ENCODE measurements at regions not wholly inside any gene's neighbourhood (a gene's known extent, or its start where the extent isn't known, plus 50 kb on each side); places are given as distances from the start of the nearest gene placed in this dataset.

DNA sequence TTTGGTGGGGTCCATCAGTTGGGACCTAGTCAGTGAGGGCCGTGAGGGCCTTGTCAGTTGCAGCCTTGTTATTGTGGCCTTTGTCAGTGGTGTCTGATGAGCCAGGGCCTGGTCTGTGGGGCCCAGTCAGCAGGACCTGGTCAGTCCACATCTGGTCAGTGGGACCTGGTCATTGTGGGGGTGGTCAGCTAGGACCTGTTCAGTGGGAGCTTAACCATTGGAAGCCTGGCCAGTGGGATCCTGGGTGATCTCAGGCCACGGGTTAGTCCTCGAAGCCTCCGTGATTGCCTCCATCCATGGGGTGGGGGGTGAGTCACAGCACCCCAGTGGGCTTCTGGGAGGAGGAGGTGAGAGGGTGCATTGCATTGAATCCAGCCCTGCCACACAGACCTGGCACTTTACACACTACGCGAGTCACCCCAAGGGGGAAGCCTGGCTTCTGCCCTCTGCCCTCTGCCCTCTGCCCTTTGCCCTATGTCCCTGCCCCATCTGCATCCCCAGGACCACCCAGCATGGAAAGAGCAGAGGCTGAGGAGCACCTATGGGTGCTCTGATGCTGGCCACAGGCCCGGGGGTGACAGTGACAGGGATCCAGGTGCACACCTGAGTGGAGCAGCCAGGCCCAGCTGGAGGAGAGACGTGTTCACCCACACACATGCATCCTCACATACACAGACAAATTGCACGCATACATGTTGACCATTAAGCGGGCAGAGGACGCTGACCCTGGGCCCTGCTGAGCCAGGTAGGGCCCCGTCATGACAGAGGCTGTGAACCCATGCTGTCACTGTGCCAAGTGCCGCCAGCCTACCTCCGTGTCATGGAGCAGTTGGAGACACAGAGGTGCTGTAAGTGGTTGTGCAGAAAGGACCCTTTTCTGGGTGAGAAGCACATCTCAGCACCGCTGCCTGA lies 59.8 kb upstream of the TPM4 start:
- Histone ChIP-seq H3K36me3 (ENCODE audit: control insufficient read depth in 2 of 2, insufficient read depth in 2 of 2, low read length in 1 of 2) (no peaks in the 10 kb centered on the region), H3K9ac (ENCODE audit: control insufficient read depth, insufficient read depth, low read length) (no peak overlapping the region), H3K4me1 (ENCODE audit: control insufficient read depth, insufficient read depth, low read length) (no peaks in the 10 kb centered on the region), H4K20me1 (ENCODE audit: control insufficient read depth, insufficient read depth) (no peaks in the 10 kb centered on the region), H3K4me3 (no peak overlapping the region), H3K4me2 (ENCODE audit: control insufficient read depth, insufficient read depth) (no peak overlapping the region), H2AFZ (ENCODE audit: control insufficient read depth, low read depth, low read length) (no peak overlapping the region), H3K27me3 (replicated peaks in 1 of 2; ENCODE audit: control insufficient read depth in 2 of 2, insufficient read depth in 2 of 2, low read length in 1 of 2) (no peaks in the 10 kb centered on the region), H3K79me2 (ENCODE audit: control insufficient read depth, insufficient read depth, low read length) (no peaks in the 10 kb centered on the region), H3K9me3 (replicated peaks; ENCODE audit: control insufficient read depth, insufficient read depth, low read length) (no peaks in the 10 kb centered on the region), H3K27ac (ENCODE audit: control insufficient read depth, insufficient read depth) (no peak overlapping the region)
- no peak for DNase-seq (ENCODE audit: low read depth, low spot score)
- 42% methylated on average over 15 of the region's 15 CpGs for WGBS (ENCODE audit: insufficient coverage, insufficient replicate concordance, low lambda C conversion rate, missing lambda C conversion rate)
- SMC1A ChIA-PET (ENCODE audit: uncharacterized antibody, unreplicated experiment), result no interaction called here
- CTCF ChIA-PET, result no interaction called here
- ATAC-seq, result no peak
- TF ChIP-seq IRF4 (IDR thresholded peaks at IDR 0.05; ENCODE audit: low read depth, low read length) (no peak), HDAC6 (IDR thresholded peaks at IDR 0.05; ENCODE audit: unreplicated experiment) (no peak), NBN (IDR thresholded peaks at IDR 0.05) (no peak), KAT2A (conservative IDR thresholded peaks at IDR 0.05; ENCODE audit: control insufficient read depth, low read depth, low read length) (no peak), BMI1 (IDR thresholded peaks at IDR 0.05; ENCODE audit: borderline replicate concordance) (no peak), IKZF1 (conservative IDR thresholded peaks at IDR 0.05) (no peak)
- TF ChIP-seq, protein P1, sequence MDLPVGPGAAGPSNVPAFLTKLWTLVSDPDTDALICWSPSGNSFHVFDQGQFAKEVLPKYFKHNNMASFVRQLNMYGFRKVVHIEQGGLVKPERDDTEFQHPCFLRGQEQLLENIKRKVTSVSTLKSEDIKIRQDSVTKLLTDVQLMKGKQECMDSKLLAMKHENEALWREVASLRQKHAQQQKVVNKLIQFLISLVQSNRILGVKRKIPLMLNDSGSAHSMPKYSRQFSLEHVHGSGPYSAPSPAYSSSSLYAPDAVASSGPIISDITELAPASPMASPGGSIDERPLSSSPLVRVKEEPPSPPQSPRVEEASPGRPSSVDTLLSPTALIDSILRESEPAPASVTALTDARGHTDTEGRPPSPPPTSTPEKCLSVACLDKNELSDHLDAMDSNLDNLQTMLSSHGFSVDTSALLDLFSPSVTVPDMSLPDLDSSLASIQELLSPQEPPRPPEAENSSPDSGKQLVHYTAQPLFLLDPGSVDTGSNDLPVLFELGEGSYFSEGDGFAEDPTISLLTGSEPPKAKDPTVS (IDR thresholded peaks at IDR 0.05; ENCODE audit: low read depth, low read length), result no peak
- TF ChIP-seq, protein P2, sequence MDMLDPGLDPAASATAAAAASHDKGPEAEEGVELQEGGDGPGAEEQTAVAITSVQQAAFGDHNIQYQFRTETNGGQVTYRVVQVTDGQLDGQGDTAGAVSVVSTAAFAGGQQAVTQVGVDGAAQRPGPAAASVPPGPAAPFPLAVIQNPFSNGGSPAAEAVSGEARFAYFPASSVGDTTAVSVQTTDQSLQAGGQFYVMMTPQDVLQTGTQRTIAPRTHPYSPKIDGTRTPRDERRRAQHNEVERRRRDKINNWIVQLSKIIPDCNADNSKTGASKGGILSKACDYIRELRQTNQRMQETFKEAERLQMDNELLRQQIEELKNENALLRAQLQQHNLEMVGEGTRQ (IDR thresholded peaks at IDR 0.05; ENCODE audit: borderline replicate concordance, low read depth, low read length), result no peak
- TF ChIP-seq, protein P3, sequence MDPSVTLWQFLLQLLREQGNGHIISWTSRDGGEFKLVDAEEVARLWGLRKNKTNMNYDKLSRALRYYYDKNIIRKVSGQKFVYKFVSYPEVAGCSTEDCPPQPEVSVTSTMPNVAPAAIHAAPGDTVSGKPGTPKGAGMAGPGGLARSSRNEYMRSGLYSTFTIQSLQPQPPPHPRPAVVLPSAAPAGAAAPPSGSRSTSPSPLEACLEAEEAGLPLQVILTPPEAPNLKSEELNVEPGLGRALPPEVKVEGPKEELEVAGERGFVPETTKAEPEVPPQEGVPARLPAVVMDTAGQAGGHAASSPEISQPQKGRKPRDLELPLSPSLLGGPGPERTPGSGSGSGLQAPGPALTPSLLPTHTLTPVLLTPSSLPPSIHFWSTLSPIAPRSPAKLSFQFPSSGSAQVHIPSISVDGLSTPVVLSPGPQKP (IDR thresholded peaks at IDR 0.05; ENCODE audit: low read depth, low read length), result no peak
- TF ChIP-seq, protein P4, sequence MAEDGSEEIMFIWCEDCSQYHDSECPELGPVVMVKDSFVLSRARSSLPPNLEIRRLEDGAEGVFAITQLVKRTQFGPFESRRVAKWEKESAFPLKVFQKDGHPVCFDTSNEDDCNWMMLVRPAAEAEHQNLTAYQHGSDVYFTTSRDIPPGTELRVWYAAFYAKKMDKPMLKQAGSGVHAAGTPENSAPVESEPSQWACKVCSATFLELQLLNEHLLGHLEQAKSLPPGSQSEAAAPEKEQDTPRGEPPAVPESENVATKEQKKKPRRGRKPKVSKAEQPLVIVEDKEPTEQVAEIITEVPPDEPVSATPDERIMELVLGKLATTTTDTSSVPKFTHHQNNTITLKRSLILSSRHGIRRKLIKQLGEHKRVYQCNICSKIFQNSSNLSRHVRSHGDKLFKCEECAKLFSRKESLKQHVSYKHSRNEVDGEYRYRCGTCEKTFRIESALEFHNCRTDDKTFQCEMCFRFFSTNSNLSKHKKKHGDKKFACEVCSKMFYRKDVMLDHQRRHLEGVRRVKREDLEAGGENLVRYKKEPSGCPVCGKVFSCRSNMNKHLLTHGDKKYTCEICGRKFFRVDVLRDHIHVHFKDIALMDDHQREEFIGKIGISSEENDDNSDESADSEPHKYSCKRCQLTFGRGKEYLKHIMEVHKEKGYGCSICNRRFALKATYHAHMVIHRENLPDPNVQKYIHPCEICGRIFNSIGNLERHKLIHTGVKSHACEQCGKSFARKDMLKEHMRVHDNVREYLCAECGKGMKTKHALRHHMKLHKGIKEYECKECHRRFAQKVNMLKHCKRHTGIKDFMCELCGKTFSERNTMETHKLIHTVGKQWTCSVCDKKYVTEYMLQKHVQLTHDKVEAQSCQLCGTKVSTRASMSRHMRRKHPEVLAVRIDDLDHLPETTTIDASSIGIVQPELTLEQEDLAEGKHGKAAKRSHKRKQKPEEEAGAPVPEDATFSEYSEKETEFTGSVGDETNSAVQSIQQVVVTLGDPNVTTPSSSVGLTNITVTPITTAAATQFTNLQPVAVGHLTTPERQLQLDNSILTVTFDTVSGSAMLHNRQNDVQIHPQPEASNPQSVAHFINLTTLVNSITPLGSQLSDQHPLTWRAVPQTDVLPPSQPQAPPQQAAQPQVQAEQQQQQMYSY (CRISPR knock-in tag; IDR thresholded peaks at IDR 0.05), result no peak
- RAD21 ChIA-PET (ENCODE audit: unreplicated experiment), result no interaction called here
- no peak for FAIRE-seq
- intact Hi-C loops (cut with micrococcal nuclease; ENCODE audit: unreplicated experiment) (no loop called here), in situ Hi-C loops (cut with MboI) (no loop called here)
- POLR2A ChIA-PET, result interaction anchor here (0.6 kb wide), 1 partner anchor 12 kb away, joined by 5 read pairs; no protein-coding TSS in a partner anchor
- BruUV-seq (replicated peaks), result no TSS peak
